Neural crest cell (in vitro differentiated cells): ENCODE measurements at regions not wholly inside any gene's neighbourhood (a gene's known extent, or its start where the extent isn't known, plus 50 kb on each side); places are given as distances from the start of the nearest gene placed in this dataset.

Experiments used
- DNase-seq: peaks from one replicate; pipeline ENCODE4 v3.0.0; 2021; ENCODE audit warnings: low read depth, mixed read lengths, low spot score
- H3K27ac Mint-ChIP-seq: one replicate; pipeline ENCODE4 v1.8.0; 2021; ENCODE audit warnings: mild to moderate bottlenecking, mixed read lengths; ENCODE audit not compliant: unreplicated experiment
- H3K27me3 Mint-ChIP-seq: 2 replicates; pipeline ENCODE4 v1.8.0; 2021; ENCODE audit warnings: low read depth, mild to moderate bottlenecking, mixed read lengths
- H3K36me3 Mint-ChIP-seq: 2 replicates; pipeline ENCODE4 v1.8.0; 2021; ENCODE audit warnings: low read depth, mild to moderate bottlenecking, mixed read lengths
- H3K4me1 Mint-ChIP-seq: 2 replicates; pipeline ENCODE4 v1.8.0; 2021; ENCODE audit warnings: mixed read lengths
- H3K4me3 Mint-ChIP-seq: one replicate; pipeline ENCODE4 v1.8.0; 2021; ENCODE audit warnings: mild to moderate bottlenecking, mixed read lengths
- H3K9me3 Mint-ChIP-seq: 2 replicates; pipeline ENCODE4 v1.8.0; 2021; ENCODE audit warnings: mixed read lengths
- CTCF ChIP-seq: fragments of 200-600 bp; sonication (generic); conservative IDR thresholded peaks from 2 replicates; pipeline ENCODE4 v1.5.0; 2021; ENCODE audit warnings: antibody characterized with exemption, mild to moderate bottlenecking

GRCh38 chr2:145344076-145344724 lies 824.3 kb upstream of the ZEB2 start:
- Mint-ChIP-seq H3K36me3 (peaks cover 2% of the 10 kb centered on the region), H3K9me3 (peaks cover 18% of the 10 kb centered on the region), H3K27ac (no peak overlapping the region), H3K4me1 (no peaks in the 10 kb centered on the region), H3K27me3 (no peaks in the 10 kb centered on the region), H3K4me3 (no peak overlapping the region)
- TF ChIP-seq CTCF, result no peak
- DNase-seq, result no peak

GRCh38 chr2:145343287-145343686 lies 823.4 kb upstream of the ZEB2 start:
- TF ChIP-seq CTCF, result no peak
- Mint-ChIP-seq H3K36me3 (peaks cover 2% of the 10 kb centered on the region), H3K4me3 (no peak overlapping the region), H3K4me1 (no peaks in the 10 kb centered on the region), H3K9me3 (peaks cover 18% of the 10 kb centered on the region), H3K27ac (no peak overlapping the region), H3K27me3 (no peaks in the 10 kb centered on the region)
- DNase-seq, result no peak

GRCh38 chr2:145341536-145341935 lies 821.6 kb upstream of the ZEB2 start:
- Mint-ChIP-seq H3K9me3 (peaks cover 18% of the 10 kb centered on the region), H3K27me3 (no peaks in the 10 kb centered on the region), H3K4me3 (no peak overlapping the region), H3K4me1 (peaks cover 8% of the 10 kb centered on the region), H3K27ac (no peak overlapping the region), H3K36me3 (peaks cover 2% of the 10 kb centered on the region)
- TF ChIP-seq CTCF, result no peak
- DNase-seq, result no peak

- Mint-ChIP-seq H3K27me3 (no peaks in the 10 kb centered on the region), H3K4me3 (no peak overlapping the region), H3K9me3 (peaks cover 18% of the 10 kb centered on the region), H3K36me3 (peaks cover 2% of the 10 kb centered on the region), H3K4me1 (peaks cover 8% of the 10 kb centered on the region), H3K27ac (no peak overlapping the region)
- no peak for TF ChIP-seq CTCF
- no peak for DNase-seq
Measured at GRCh38 chr2:145339646-145340045, 819.7 kb upstream of the ZEB2 start.

GRCh38 chr2:145332210-145332898 lies 812.4 kb upstream of the ZEB2 start:
- Mint-ChIP-seq H3K36me3 (no peaks in the 10 kb centered on the region), H3K4me3 (no peak overlapping the region), H3K4me1 (peaks cover 4% of the 10 kb centered on the region), H3K27ac (no peak overlapping the region), H3K9me3 (no peaks in the 10 kb centered on the region), H3K27me3 (no peaks in the 10 kb centered on the region)
- TF ChIP-seq CTCF, result no peak
- no peak for DNase-seq
